ENCODE measurements at regions not wholly inside any gene's neighbourhood (a gene's known extent, or its start where the extent isn't known, plus 50 kb on each side); places are given as distances from the start of the nearest gene placed in this dataset.

DNA sequence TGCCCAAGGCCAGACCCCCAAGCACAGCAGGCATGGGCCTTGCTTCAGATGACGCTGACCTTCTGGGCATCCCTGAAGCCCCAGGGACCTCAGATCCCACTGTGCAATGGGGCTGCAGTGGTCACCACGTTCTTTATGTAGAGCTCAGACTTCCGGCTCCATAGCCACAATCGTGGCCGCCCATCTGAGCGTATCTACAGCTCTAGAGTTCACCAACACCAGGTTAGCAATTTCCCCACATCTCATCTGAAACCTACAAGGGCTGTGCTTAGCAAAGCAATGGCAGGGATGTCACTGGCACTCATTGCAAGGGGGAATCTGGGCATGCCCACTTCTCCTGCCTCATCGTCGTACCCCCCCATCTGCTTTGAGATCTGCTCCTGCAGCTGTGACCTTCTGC is 384.4 kb upstream of the TSHZ3 start:
- Mint-ChIP-seq H3K4me1 (ENCODE audit: unreplicated experiment) (no peaks in the 10 kb centered on the region), H3K4me3 (ENCODE audit: unreplicated experiment) (no peak overlapping the region), H3K9me3 (ENCODE audit: unreplicated experiment) (no peaks in the 10 kb centered on the region), H3K36me3 (ENCODE audit: low read depth, unreplicated experiment) (no peaks in the 10 kb centered on the region), H3K27me3 (ENCODE audit: unreplicated experiment) (peaks cover 1% of the 10 kb centered on the region), H3K27ac (ENCODE audit: unreplicated experiment) (no peak overlapping the region)
- no peak for DNase-seq (ENCODE audit: low spot score)
- TF ChIP-seq, protein P1, sequence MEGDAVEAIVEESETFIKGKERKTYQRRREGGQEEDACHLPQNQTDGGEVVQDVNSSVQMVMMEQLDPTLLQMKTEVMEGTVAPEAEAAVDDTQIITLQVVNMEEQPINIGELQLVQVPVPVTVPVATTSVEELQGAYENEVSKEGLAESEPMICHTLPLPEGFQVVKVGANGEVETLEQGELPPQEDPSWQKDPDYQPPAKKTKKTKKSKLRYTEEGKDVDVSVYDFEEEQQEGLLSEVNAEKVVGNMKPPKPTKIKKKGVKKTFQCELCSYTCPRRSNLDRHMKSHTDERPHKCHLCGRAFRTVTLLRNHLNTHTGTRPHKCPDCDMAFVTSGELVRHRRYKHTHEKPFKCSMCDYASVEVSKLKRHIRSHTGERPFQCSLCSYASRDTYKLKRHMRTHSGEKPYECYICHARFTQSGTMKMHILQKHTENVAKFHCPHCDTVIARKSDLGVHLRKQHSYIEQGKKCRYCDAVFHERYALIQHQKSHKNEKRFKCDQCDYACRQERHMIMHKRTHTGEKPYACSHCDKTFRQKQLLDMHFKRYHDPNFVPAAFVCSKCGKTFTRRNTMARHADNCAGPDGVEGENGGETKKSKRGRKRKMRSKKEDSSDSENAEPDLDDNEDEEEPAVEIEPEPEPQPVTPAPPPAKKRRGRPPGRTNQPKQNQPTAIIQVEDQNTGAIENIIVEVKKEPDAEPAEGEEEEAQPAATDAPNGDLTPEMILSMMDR (IDR thresholded peaks at IDR 0.05; ENCODE audit: unreplicated experiment), result no peak

DNA sequence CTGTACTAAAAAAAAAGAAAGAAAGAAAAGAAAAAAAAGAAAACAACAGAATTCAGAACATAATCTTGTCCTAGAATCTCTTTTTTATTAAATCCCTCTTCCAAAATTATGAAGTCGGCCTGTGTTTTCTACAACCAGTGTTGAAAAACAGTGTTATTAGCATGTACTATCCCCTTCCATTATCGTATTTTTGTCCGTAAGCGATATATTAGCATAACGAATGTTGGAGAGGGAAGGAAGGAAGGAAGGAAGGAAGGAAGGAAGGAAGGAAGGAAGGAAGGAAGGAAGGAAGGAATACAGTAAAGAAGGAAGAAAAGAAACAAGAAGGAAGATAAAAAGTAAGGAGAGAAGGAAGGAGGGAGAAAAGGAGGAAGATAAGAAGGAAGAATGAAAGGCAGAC is 393.0 kb upstream of the TSHZ3 start:
- Mint-ChIP-seq H3K9me3 (ENCODE audit: unreplicated experiment) (no peaks in the 10 kb centered on the region), H3K4me1 (ENCODE audit: unreplicated experiment) (no peaks in the 10 kb centered on the region), H3K27ac (ENCODE audit: unreplicated experiment) (no peak overlapping the region), H3K4me3 (ENCODE audit: unreplicated experiment) (no peak overlapping the region), H3K36me3 (ENCODE audit: low read depth, unreplicated experiment) (no peaks in the 10 kb centered on the region), H3K27me3 (ENCODE audit: unreplicated experiment) (no peaks in the 10 kb centered on the region)
- TF ChIP-seq, protein P1 (IDR thresholded peaks at IDR 0.05; ENCODE audit: unreplicated experiment), result no peak
- DNase-seq (ENCODE audit: low spot score), result no peak

DNA sequence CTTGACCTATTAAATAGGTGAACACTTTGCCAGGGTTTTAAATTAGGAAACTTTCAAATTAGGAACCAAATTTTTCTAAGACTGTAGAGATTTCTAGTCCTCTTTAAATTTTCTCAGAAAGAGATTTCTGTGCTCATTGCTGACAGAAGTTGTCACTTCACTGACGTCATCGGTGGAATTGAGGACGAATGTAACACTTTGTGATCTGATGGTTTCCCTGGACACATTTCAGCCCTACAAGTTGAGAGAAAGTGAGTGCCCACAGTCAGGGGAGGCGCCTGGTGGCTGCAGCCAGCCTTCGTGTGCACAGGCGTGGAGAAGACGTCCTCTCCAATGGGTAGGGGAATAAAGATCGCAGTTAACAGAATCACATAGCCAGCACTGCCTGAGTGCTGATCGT is 396.5 kb upstream of the TSHZ3 start:
- no peaks in the 10 kb centered on the region for H3K36me3 Mint-ChIP-seq (ENCODE audit: low read depth, unreplicated experiment)
- TF ChIP-seq, protein P1 (IDR thresholded peaks at IDR 0.05; ENCODE audit: unreplicated experiment), result no peak

DNA sequence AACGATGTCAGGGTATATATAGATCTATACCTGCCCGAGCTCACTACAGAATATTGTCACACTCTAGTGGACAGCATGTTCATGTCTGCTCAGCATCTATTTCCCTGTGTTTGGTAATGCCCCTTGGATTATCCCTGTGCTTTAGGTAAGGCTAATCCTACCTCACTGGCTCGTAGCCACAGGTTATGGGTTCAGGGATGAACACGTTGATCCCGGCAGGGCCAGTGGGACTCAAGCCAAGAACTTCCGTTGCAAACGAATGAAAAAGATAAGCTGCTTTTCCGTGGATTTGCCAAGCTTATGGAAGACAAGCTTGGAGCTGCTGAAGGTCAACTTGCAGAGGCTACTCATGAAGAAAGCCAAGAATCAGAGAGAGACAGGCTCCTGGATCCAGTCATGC is 400.0 kb upstream of the TSHZ3 start:
- H3K4me1 Mint-ChIP-seq (ENCODE audit: unreplicated experiment), result no peaks in the 10 kb centered on the region
- no peak for DNase-seq (ENCODE audit: low spot score)
- H3K36me3 Mint-ChIP-seq (ENCODE audit: low read depth, unreplicated experiment), result no peaks in the 10 kb centered on the region
- TF ChIP-seq, protein P1 (IDR thresholded peaks at IDR 0.05; ENCODE audit: unreplicated experiment), result no peak
- no peak overlapping the region for H3K4me3 Mint-ChIP-seq (ENCODE audit: unreplicated experiment)
- H3K9me3 Mint-ChIP-seq (ENCODE audit: unreplicated experiment), result no peaks in the 10 kb centered on the region
- peaks cover 2% of the 10 kb centered on the region for H3K27me3 Mint-ChIP-seq (ENCODE audit: unreplicated experiment)
- no peak overlapping the region for H3K27ac Mint-ChIP-seq (ENCODE audit: unreplicated experiment)

More for the DNA sequence above, 396.5 kb upstream of the TSHZ3 start:
- no peaks in the 10 kb centered on the region for H3K4me1 Mint-ChIP-seq (ENCODE audit: unreplicated experiment)
- H3K9me3 Mint-ChIP-seq (ENCODE audit: unreplicated experiment), result no peaks in the 10 kb centered on the region
- DNase-seq (ENCODE audit: low spot score), result no peak
- no peaks in the 10 kb centered on the region for H3K27me3 Mint-ChIP-seq (ENCODE audit: unreplicated experiment)
- no peak overlapping the region for H3K27ac Mint-ChIP-seq (ENCODE audit: unreplicated experiment)
- no peak overlapping the region for H3K4me3 Mint-ChIP-seq (ENCODE audit: unreplicated experiment)

DNA sequence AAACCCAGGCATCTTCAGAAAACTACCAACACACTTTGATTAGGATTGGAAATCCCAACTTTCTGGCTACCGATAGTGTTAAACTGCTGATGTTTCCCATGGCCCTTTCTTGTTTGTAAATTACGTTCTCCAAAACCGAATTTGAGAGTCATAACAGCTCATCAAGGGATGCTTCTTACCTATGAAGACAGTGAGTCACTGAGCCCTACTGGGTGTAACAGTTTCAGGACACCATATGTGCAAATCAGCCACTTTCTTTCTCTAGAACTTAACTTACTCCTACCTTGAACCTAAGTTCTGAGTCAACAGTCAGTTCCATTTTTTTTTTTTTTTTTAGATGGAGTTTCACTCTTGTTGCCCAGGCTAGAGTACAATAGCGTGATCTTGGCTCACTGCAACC is 410.1 kb upstream of the TSHZ3 start:
- TF ChIP-seq, protein P1 (IDR thresholded peaks at IDR 0.05; ENCODE audit: unreplicated experiment), result no peak
- Mint-ChIP-seq H3K27ac (ENCODE audit: unreplicated experiment) (no peak overlapping the region), H3K4me3 (ENCODE audit: unreplicated experiment) (no peak overlapping the region), H3K9me3 (ENCODE audit: unreplicated experiment) (no peaks in the 10 kb centered on the region), H3K27me3 (ENCODE audit: unreplicated experiment) (peaks cover 2% of the 10 kb centered on the region), H3K36me3 (ENCODE audit: low read depth, unreplicated experiment) (no peaks in the 10 kb centered on the region), H3K4me1 (ENCODE audit: unreplicated experiment) (no peaks in the 10 kb centered on the region)
- DNase-seq (ENCODE audit: low spot score), result no peak

Measured in endothelial cell (in vitro differentiated cells).